Epithelial cell of proximal tubule (primary cell): ENCODE measurements at regions not wholly inside any gene's neighbourhood (a gene's known extent, or its start where the extent isn't known, plus 50 kb on each side); places are given as distances from the start of the nearest gene placed in this dataset.
A peak's percentile ranks its signal among the peaks of the same experiment; 100 is the strongest.

ENCODE experiments used
- DNase-seq: peaks from one replicate; pipeline ENCODE4 v3.0.0-alpha.2; 2011; ENCODE audit warnings: low read depth
- H3K4me3 ChIP-seq: 2 replicates; pipeline ENCODE4 v1.5.1; 2011; ENCODE audit warnings: low read depth, mild to moderate bottlenecking, low read length
- CTCF ChIP-seq: conservative IDR thresholded peaks from 2 replicates; pipeline ENCODE4 v1.5.1; 2012; ENCODE audit warnings: low read depth, mild to moderate bottlenecking, low read length

- TF ChIP-seq CTCF, result no peak
- H3K4me3 ChIP-seq, result no peak overlapping the region
- no peak for DNase-seq
These were observed 895.8 kb upstream of the SOX9 start for GRCh38 chr17:71224824-71225575.

GRCh38 chr17:71227841-71228240 is 893.0 kb upstream of the SOX9 start:
- no peak for DNase-seq
- TF ChIP-seq CTCF, result no peak
- H3K4me3 ChIP-seq, result no peak overlapping the region

- H3K4me3 ChIP-seq, result no peak overlapping the region
- DNase-seq, result no peak
- no peak for TF ChIP-seq CTCF
These were observed 891.8 kb upstream of the SOX9 start for GRCh38 chr17:71229070-71229469.

- no peak for DNase-seq
- TF ChIP-seq CTCF, result no peak
- H3K4me3 ChIP-seq, result no peak overlapping the region
These were observed 887.8 kb upstream of the SOX9 start for GRCh38 chr17:71232801-71233559.

GRCh38 chr17:71234349-71234748 is 886.5 kb upstream of the SOX9 start:
- TF ChIP-seq CTCF, result no peak
- no peak for DNase-seq

GRCh38 chr17:71237903-71238538 is 882.8 kb upstream of the SOX9 start:
- DNase-seq, result no peak
- TF ChIP-seq CTCF, result peak; percentile 41
- H3K4me3 ChIP-seq, result no peak overlapping the region

More at GRCh38 chr17:71234349-71234748, 886.5 kb upstream of the SOX9 start:
- H3K4me3 ChIP-seq, result no peak overlapping the region
